ENCODE measurements at regions not wholly inside any gene's neighbourhood (a gene's known extent, or its start where the extent isn't known, plus 50 kb on each side); places are given as distances from the start of the nearest gene placed in this dataset.

GRCh38 chr2:118761771-118762170 is 85.7 kb downstream of the EN1 start:
- no peak overlapping the region for H3K4me3 ChIP-seq (ENCODE audit: low read depth, low read length)
- DNase-seq (ENCODE audit: low read depth, low spot score), result no peak
- TF ChIP-seq, protein P1, sequence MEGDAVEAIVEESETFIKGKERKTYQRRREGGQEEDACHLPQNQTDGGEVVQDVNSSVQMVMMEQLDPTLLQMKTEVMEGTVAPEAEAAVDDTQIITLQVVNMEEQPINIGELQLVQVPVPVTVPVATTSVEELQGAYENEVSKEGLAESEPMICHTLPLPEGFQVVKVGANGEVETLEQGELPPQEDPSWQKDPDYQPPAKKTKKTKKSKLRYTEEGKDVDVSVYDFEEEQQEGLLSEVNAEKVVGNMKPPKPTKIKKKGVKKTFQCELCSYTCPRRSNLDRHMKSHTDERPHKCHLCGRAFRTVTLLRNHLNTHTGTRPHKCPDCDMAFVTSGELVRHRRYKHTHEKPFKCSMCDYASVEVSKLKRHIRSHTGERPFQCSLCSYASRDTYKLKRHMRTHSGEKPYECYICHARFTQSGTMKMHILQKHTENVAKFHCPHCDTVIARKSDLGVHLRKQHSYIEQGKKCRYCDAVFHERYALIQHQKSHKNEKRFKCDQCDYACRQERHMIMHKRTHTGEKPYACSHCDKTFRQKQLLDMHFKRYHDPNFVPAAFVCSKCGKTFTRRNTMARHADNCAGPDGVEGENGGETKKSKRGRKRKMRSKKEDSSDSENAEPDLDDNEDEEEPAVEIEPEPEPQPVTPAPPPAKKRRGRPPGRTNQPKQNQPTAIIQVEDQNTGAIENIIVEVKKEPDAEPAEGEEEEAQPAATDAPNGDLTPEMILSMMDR (IDR thresholded peaks at IDR 0.05; ENCODE audit: insufficient read depth, low read length, missing control alignments), result no peak
- ChIA-PET CTCF (interaction anchor here (0.9 to 7.7 kb wide), 7 partner anchors 8 to 99 kb away, joined by 3 to 82 read pairs (median 12); no protein-coding TSS in a partner anchor), POLR2A (no interaction called here)

DNA sequence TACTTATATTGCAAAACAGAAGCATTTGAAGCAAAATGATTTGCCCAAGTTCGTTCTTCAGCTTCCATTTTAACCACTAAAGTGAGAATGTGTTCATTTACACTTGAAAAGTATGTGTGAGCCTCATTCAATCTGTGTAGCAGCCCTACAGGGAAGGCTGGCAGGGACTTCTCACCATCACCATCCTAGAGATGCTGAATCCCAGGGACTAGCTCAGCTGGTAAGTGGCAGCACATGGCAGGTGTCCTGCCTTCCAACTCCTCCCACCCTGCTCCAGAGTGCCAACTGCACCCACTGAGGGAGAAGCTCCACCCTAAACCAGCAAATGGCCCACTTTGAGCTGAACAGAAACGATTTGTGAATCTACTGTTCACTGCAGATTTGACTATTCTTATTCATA is 91.5 kb downstream of the EN1 start:
- ChIA-PET POLR2A (no interaction called here), CTCF (interaction anchor here (0.6 to 5.6 kb wide), 3 partner anchors 7 to 533 kb away, joined by 3 to 34 read pairs (median 4); no protein-coding TSS in a partner anchor)
- DNase-seq (ENCODE audit: low read depth, low spot score), result no peak
- TF ChIP-seq, protein P1 (IDR thresholded peaks at IDR 0.05; ENCODE audit: insufficient read depth, low read length, missing control alignments), result no peak
- no peak overlapping the region for H3K4me3 ChIP-seq (ENCODE audit: low read depth, low read length)

DNA sequence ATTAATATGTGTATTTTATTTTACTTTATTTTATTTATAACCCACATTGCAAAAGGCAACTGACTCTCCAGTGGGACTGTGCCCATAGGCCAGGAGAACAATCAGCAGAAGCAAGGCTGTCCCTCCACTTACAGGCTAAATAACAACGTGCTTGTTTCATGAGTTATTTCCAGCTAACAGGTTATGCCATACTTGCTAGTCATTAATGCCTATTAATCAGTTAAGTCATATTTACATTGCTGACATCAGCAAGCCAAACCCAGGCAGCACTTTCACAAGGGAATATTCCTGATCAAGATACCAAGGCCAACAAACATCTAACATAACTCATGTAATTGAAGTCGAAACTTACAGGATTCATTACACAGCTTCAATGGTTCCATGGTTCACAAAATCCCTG is 92.1 kb downstream of the EN1 start:
- no peak overlapping the region for H3K4me3 ChIP-seq (ENCODE audit: low read depth, low read length)
- CTCF ChIA-PET, result interaction anchor here (0.6 to 5.6 kb wide), 4 partner anchors 8 to 25 kb away, joined by 3 to 34 read pairs (median 3); no protein-coding TSS in a partner anchor
- TF ChIP-seq, protein P1 (IDR thresholded peaks at IDR 0.05; ENCODE audit: insufficient read depth, low read length, missing control alignments), result no peak
- POLR2A ChIA-PET, result no interaction called here
- no peak for DNase-seq (ENCODE audit: low read depth, low spot score)

DNA sequence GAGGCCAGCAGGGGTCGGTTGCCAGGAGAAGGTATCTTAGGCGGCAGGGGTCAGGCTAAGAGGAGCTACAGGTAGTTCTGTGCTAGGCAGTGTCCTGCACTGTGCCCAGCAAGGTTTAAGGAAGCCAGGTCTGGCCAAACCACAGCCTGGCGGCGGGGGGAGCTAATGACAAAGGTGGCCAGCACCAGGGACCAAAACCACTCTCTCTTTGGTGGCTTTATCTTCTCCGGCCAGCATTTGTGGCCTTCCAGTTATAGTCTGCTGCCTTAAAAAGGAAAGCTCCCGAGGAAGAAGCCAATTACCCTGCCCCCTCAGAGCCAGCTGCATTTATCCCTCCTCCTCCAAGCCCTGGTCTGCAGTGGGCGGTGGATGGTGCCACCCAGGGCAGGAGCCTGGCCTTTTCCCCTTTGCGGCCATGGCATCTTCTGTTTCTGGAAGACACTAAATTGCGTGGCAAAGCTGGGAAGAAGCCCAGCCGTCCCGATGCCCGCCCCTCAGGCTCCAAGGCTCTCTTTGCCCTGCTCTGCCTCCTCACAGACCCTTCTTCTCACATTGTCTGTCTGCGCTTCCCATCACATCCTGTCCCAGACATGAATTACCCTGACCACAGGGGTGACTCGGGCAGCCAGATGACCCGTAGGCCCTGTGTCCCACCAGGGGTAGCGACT is 94.6 kb downstream of the EN1 start:
- TF ChIP-seq, protein P1 (IDR thresholded peaks at IDR 0.05; ENCODE audit: insufficient read depth, low read length, missing control alignments), result no peak
- H3K4me3 ChIP-seq (ENCODE audit: low read depth, low read length), result no peak overlapping the region
- POLR2A ChIA-PET, result no interaction called here
- CTCF ChIA-PET, result interaction anchor here (1.8 to 5.6 kb wide), 3 partner anchors 10 to 531 kb away, joined by 6 to 34 read pairs (median 10); no protein-coding TSS in a partner anchor
- DNase-seq (ENCODE audit: low read depth, low spot score), result no peak

DNA sequence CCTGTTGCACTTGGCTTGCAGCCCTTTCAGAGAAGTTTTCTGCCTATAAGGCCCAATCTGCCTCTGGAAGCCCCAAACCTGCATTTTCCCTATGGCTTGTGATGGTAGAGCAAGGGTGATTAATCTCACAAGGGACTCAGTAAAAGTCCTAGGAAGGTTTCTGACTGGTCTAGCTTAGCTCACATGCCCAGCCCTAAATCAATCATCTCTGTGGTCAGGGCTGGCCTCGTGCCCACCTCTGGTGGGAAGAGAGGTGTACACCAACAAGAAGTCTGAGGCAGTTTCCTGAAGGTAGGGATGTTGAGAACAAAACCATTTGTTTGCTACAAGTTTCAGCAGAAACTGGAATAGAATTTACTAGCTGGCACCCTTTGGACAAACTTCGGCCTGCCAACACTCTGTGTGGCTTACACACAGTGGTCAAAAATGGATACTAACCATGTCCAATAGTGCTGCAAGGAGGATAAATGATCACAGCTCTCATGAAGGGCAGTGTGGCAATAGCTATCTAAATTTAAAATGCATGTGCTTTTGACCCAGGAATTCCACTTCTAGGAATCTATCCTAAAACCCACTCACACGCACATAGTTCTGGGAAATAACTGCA is 96.4 kb downstream of the EN1 start:
- TF ChIP-seq, protein P1 (IDR thresholded peaks at IDR 0.05; ENCODE audit: insufficient read depth, low read length, missing control alignments), result no peak
- ChIA-PET POLR2A (no interaction called here), CTCF (interaction anchor here (1.0 to 5.6 kb wide), 2 partner anchors 12 to 13 kb away, joined by 3 to 34 read pairs; no protein-coding TSS in a partner anchor)
- DNase-seq (ENCODE audit: low read depth, low spot score), result no peak
- no peak overlapping the region for H3K4me3 ChIP-seq (ENCODE audit: low read depth, low read length)

DNA sequence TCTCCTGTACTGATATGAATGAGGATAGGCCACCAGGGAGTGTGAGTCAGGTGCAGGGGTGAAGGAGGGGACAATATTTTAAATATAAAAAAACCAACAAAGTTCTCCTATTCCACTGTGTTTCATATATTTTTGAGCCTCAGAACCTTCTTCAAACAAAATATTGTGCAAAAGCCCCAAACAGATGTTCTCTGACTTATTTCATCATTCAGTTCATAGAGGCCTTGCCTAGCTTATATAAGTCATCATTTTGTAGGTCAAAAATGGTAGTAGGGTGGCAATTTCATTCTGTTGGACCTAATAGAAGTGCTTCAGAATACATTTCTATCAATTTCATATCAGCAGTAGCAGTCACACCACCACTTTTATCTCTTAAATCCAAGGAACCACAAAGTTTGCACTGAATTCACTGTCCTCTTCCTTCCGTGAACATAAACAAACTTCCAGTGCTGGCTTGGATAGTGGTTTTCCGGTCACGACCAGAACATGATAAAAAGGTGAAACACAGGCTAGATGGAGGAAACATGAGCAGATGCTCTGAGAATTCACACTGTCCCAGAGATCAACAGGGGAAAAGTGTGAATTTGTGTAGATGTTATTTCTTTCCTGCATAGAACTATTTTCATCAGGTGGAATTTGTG is 99.1 kb downstream of the EN1 start:
- CTCF ChIA-PET, result no interaction called here
- DNase-seq (ENCODE audit: low read depth, low spot score), result no peak
- no peak overlapping the region for H3K4me3 ChIP-seq (ENCODE audit: low read depth, low read length)
- POLR2A ChIA-PET, result no interaction called here
- TF ChIP-seq, protein P1 (IDR thresholded peaks at IDR 0.05; ENCODE audit: insufficient read depth, low read length, missing control alignments), result no peak

All from AG04449 (cell line).